Colonic mucosa (tissue), 4 donors: ENCODE measurements at regions not wholly inside any gene's neighbourhood (a gene's known extent, or its start where the extent isn't known, plus 50 kb on each side); places are given as distances from the start of the nearest gene placed in this dataset.

Experiments used
- DNase-seq: peaks from one replicate; pipeline ENCODE4 v3.0.0-alpha.2; 2020
- H3K27ac ChIP-seq: fragments of 200-600 bp; one replicate; pipeline ENCODE4 v1.8.0; 2021
- H3K27me3 ChIP-seq: fragments of 200-600 bp; one replicate; pipeline ENCODE4 v1.8.0; 2021
- H3K36me3 ChIP-seq: fragments of 200-600 bp; one replicate; pipeline ENCODE4 v1.8.0; 2021
- H3K4me1 ChIP-seq: fragments of 200-600 bp; one replicate; pipeline ENCODE4 v1.8.0; 2021; ENCODE audit warnings: mild to moderate bottlenecking
- H3K4me3 ChIP-seq: fragments of 200-600 bp; one replicate; pipeline ENCODE4 v1.8.0; 2021
- H3K9ac ChIP-seq, 2 donors: one replicate each; pipeline ENCODE4 v1.7.0; 2013; ENCODE audit warnings: control low read depth in 2 of 2, low read depth in 2 of 2, low read length in 2 of 2
- H3K9me3 ChIP-seq: fragments of 200-600 bp; one replicate; pipeline ENCODE4 v1.8.0; 2021
- CTCF ChIP-seq: fragments of 200-600 bp; IDR thresholded peaks from one replicate; pipeline ENCODE4 v1.8.0; 2022; ENCODE audit warnings: antibody characterized with exemption, mild to moderate bottlenecking
- intact Hi-C: fragments of 100-400 bp; cut with DNase I; formaldehyde crosslinking; loops from one replicate; pipeline ENCODE4 v1.14.1; 2022
- donor health status: healthy.
- donor health status: DM: no; HTN: no; CAD: no.
- donor health status: DM: no; HTN: no; CAD: no.

DNA sequence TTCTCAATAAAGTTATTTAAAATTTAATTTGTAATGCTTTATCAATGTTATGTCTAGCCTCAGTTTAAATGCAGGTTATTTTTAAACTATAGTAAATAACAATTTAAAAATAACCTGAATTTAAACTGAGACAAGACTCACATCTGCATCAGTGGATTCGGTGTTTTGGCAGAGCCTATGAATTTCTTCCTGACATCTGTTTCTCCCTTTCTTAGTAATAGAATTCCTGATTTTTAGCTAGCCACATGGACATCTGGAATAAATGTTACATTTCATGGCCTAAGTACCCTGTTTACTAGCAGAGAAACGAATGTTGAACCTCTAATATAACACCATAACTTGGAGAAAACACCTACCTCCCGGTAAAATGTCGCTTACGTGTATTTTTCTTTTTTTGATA, 1141.6 kb upstream of the ADGRL2 start:
- H3K27ac ChIP-seq: no peak overlapping the region
- H3K36me3 ChIP-seq: no peaks in the 10 kb centered on the region
- TF ChIP-seq CTCF: no peak
- intact Hi-C loops: no loop called here
- no peaks in the 10 kb centered on the region for H3K27me3 ChIP-seq
- H3K4me1 ChIP-seq: no peaks in the 10 kb centered on the region
- no peak overlapping the region for H3K4me3 ChIP-seq
- no peak for DNase-seq
- no peak overlapping the region for H3K9ac ChIP-seq
- no peaks in the 10 kb centered on the region for H3K9me3 ChIP-seq

- no peak overlapping the region for H3K27ac ChIP-seq
- no peaks in the 10 kb centered on the region for H3K4me1 ChIP-seq
- no peaks in the 10 kb centered on the region for H3K36me3 ChIP-seq
- no peak for DNase-seq
- intact Hi-C loops: no loop called here
- no peaks in the 10 kb centered on the region for H3K27me3 ChIP-seq
- no peak overlapping the region for H3K9ac ChIP-seq
- no peak overlapping the region for H3K4me3 ChIP-seq
- TF ChIP-seq CTCF: no peak
- no peaks in the 10 kb centered on the region for H3K9me3 ChIP-seq
Measured at GRCh38 chr1:80657707-80658106, 1143.0 kb upstream of the ADGRL2 start.

GRCh38 chr1:80657044-80657643, 1143.6 kb upstream of the ADGRL2 start:
- TF ChIP-seq CTCF: no peak
- intact Hi-C loops: no loop called here
- Histone ChIP-seq H3K4me1 (no peaks in the 10 kb centered on the region), H3K27ac (no peak overlapping the region), H3K36me3 (no peaks in the 10 kb centered on the region), H3K27me3 (no peaks in the 10 kb centered on the region), H3K9ac (no peak overlapping the region), H3K9me3 (no peaks in the 10 kb centered on the region), H3K4me3 (no peak overlapping the region)
- no peak for DNase-seq

- H3K36me3 ChIP-seq: no peaks in the 10 kb centered on the region
- no peaks in the 10 kb centered on the region for H3K9me3 ChIP-seq
- no peaks in the 10 kb centered on the region for H3K27me3 ChIP-seq
- no peak overlapping the region for H3K27ac ChIP-seq
- TF ChIP-seq CTCF: no peak
- DNase-seq: no peak
- H3K4me1 ChIP-seq: no peaks in the 10 kb centered on the region
- intact Hi-C loops: no loop called here
- H3K4me3 ChIP-seq: no peak overlapping the region
- H3K9ac ChIP-seq: no peak overlapping the region
Measured at GRCh38 chr1:80656641-80657040, 1144.1 kb upstream of the ADGRL2 start.

- intact Hi-C loops: no loop called here
- no peak for DNase-seq
- no peaks in the 10 kb centered on the region for H3K9me3 ChIP-seq
- H3K27ac ChIP-seq: no peak overlapping the region
- TF ChIP-seq CTCF: no peak
- no peaks in the 10 kb centered on the region for H3K27me3 ChIP-seq
- no peaks in the 10 kb centered on the region for H3K4me1 ChIP-seq
- no peaks in the 10 kb centered on the region for H3K36me3 ChIP-seq
- H3K9ac ChIP-seq: no peak overlapping the region
- H3K4me3 ChIP-seq: no peak overlapping the region
Measured at GRCh38 chr1:80656014-80656636, 1144.6 kb upstream of the ADGRL2 start.
